HUES6 (cell line): ENCODE measurements at regions not wholly inside any gene's neighbourhood (a gene's known extent, or its start where the extent isn't known, plus 50 kb on each side); places are given as distances from the start of the nearest gene placed in this dataset.

Experiments used
- H3K27ac ChIP-seq: 2 replicates; pipeline ENCODE4 v1.7.0; 2013; ENCODE audit warnings: low read depth, mild to moderate bottlenecking, low read length, inconsistent platforms
- H3K27me3 ChIP-seq: 2 replicates; pipeline ENCODE4 v1.6.1; 2013; ENCODE audit warnings: low read length; ENCODE audit not compliant: control insufficient read depth, insufficient read depth
- H3K36me3 ChIP-seq: 2 replicates; pipeline ENCODE4 v1.6.1; 2013; ENCODE audit warnings: low read length; ENCODE audit not compliant: control insufficient read depth, insufficient read depth
- H3K4me1 ChIP-seq: 2 replicates; pipeline ENCODE4 v1.6.1; 2013; ENCODE audit warnings: low read length; ENCODE audit not compliant: control insufficient read depth, insufficient read depth
- H3K4me3 ChIP-seq: 2 replicates; pipeline ENCODE4 v1.5.1; 2013; ENCODE audit warnings: low read depth, low read length
- H3K9ac ChIP-seq: one replicate; pipeline ENCODE4 v1.6.1; 2013; ENCODE audit warnings: mild to moderate bottlenecking, low read length
- H3K9me3 ChIP-seq: 2 replicates; pipeline ENCODE4 v1.6.1; 2013; ENCODE audit warnings: low read depth, low read length; ENCODE audit not compliant: control insufficient read depth, insufficient read depth

DNA sequence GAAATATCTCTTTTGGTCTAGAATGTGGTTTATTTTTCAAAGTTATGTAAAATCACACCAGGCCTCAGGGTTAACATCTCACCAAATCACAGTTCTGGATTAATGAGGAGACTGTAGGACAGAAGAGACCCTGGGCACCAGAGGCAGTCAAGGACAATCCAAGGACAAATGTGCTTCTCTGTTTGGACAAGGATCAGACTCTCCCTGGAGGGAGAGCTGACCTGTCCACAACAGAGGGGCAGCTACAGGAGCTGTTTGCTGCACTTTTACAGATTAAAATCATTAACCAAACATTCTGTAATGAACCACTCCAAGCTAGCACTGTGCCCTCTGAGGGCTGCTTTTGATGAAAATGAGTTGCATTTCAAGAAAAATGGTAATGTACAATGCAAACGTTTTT lies 690.6 kb upstream of the SLC8A1 start:
- H3K27ac ChIP-seq = no peak overlapping the region
- no peaks in the 10 kb centered on the region for H3K4me1 ChIP-seq
- H3K9ac ChIP-seq = no peak overlapping the region
- no peaks in the 10 kb centered on the region for H3K27me3 ChIP-seq
- no peaks in the 10 kb centered on the region for H3K36me3 ChIP-seq
- no peak overlapping the region for H3K4me3 ChIP-seq
- H3K9me3 ChIP-seq = no peaks in the 10 kb centered on the region

DNA sequence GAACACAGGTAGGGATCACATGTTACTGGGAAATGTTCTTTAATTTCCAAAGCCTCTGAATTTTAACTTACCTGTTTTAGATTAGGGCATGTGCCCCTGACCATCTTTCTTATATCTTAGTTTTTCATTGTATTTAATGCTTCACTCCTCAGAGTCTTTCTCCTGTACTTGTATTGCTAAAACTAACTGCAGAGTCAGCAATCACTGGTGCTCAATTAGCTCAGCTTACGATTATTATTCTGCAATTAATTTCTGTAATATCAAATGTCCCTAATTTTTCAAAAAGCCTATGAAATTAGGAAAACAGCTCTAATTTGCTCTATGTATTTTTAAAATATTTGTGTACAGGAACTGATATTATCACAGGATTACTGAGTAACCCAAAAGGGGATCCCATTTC lies 693.2 kb upstream of the SLC8A1 start:
- no peak overlapping the region for H3K4me3 ChIP-seq
- H3K27ac ChIP-seq = no peak overlapping the region
- no peaks in the 10 kb centered on the region for H3K36me3 ChIP-seq
- H3K4me1 ChIP-seq = no peaks in the 10 kb centered on the region
- no peaks in the 10 kb centered on the region for H3K9me3 ChIP-seq
- no peak overlapping the region for H3K9ac ChIP-seq
- no peaks in the 10 kb centered on the region for H3K27me3 ChIP-seq

GRCh38 chr2:41149054-41149453 lies 697.2 kb upstream of the SLC8A1 start:
- no peak overlapping the region for H3K27ac ChIP-seq
- no peaks in the 10 kb centered on the region for H3K27me3 ChIP-seq
- H3K4me3 ChIP-seq = no peak overlapping the region
- no peak overlapping the region for H3K9ac ChIP-seq
- H3K4me1 ChIP-seq = no peaks in the 10 kb centered on the region
- H3K9me3 ChIP-seq = no peaks in the 10 kb centered on the region
- H3K36me3 ChIP-seq = no peaks in the 10 kb centered on the region

DNA sequence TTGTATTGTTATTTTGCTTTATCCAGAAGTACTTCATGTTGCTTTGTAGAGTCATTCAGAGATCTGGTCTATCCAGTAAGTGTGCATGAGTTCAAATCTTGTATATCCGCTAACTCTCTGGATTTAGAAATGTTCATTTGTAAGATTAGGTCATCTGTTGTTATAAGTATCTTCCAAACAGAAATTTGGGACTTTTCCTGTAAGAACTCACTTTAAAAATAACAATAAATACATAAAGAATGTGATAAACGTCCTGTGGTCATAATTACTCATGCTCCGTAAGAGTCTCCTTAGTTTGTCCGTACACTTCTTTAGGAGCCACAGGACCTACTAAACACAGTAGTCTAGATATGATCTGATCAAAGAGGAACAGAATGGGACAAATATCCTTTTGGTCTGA lies 699.9 kb upstream of the SLC8A1 start:
- H3K27ac ChIP-seq = no peak overlapping the region
- H3K4me3 ChIP-seq = no peak overlapping the region
- no peak overlapping the region for H3K9ac ChIP-seq

DNA sequence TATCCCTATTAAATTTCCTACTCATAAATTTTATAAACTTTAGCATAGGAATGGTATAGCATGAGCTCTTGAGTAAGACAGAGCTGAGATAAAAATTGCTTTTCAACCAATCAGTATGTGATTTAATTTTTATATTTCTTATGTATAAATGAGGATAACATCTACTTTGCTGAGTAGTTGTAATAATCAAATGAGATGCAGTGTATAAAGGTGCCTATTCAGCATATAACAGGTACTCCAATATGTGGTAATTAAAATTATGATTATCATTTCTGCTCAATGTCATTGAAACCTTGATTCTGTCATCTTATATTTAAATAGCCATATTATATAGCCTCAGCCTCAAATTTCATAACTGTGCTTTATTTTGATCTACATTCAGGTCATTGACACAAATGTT lies 700.4 kb upstream of the SLC8A1 start:
- Histone ChIP-seq H3K9ac (no peak overlapping the region), H3K9me3 (no peaks in the 10 kb centered on the region), H3K4me3 (no peak overlapping the region), H3K36me3 (no peaks in the 10 kb centered on the region), H3K27ac (no peak overlapping the region), H3K27me3 (no peaks in the 10 kb centered on the region), H3K4me1 (no peaks in the 10 kb centered on the region)

More for the DNA sequence above, 699.9 kb upstream of the SLC8A1 start:
- Histone ChIP-seq H3K36me3 (no peaks in the 10 kb centered on the region), H3K4me1 (no peaks in the 10 kb centered on the region), H3K27me3 (no peaks in the 10 kb centered on the region), H3K9me3 (no peaks in the 10 kb centered on the region)

DNA sequence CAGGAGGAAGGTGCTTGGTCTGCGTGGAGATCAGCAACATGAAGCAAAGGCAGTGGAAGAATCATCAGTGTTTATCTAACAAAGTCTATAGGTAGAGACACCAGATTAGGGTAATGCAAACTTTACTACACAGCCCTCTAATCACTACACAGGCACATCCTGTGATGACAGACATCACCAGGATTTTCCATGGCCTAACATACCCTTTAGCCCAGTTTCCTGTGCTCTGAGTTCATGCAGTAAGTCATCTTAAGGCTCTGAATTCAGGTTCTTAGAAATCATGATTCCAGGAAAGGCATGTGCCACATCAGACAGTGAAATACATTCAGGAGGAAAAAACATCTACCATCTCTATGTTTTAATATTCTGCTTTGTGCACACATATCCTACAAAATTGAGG lies 708.5 kb upstream of the SLC8A1 start:
- Histone ChIP-seq H3K4me3 (no peak overlapping the region), H3K4me1 (no peaks in the 10 kb centered on the region), H3K36me3 (no peaks in the 10 kb centered on the region), H3K9me3 (no peaks in the 10 kb centered on the region), H3K27ac (no peak overlapping the region), H3K9ac (no peak overlapping the region), H3K27me3 (no peaks in the 10 kb centered on the region)

DNA sequence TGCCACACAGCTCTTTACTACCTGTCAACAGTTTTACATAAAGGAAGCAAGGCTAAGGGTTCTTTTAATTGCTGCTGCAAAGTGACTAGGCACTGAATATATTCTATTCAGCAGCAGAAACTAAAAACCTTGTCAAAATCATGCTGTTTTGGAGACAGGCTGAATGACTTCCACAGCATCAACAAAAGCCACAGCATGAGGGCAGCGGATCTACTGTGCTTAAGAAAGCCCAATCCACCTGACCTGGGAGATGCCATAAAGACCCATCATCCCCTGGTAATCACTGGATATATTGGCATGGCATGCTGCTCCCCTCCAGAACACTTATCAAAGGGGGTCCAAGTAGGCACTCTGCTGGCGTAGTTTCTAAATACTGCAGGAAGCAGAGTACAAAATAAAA lies 715.1 kb upstream of the SLC8A1 start:
- H3K4me1 ChIP-seq = peaks cover 5% of the 10 kb centered on the region; the same call in 1 of the 2 replicates

DNA sequence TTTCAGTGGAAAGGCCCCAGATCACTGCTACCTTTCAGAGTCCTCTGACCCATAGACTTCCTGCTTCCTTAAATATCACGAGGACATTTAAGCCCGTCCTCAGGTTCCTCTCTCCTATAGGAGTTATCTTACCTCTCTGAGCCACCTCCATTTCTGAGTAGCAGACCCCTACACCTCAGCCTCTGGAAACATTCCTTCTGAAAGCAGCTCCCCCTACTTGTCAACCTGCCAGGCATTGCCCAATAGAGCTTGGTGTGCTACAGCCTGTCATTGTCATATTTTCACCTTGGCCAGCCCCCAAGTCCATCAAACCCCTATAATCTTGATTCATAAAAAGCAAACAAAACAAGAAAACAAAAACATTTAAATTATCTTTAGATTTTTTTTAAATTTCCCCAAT lies 717.9 kb upstream of the SLC8A1 start:
- no peaks in the 10 kb centered on the region for H3K36me3 ChIP-seq

More for the DNA sequence above, 715.1 kb upstream of the SLC8A1 start:
- Histone ChIP-seq H3K9me3 (no peaks in the 10 kb centered on the region), H3K27me3 (no peaks in the 10 kb centered on the region), H3K4me3 (no peak overlapping the region), H3K9ac (no peak overlapping the region), H3K36me3 (no peaks in the 10 kb centered on the region), H3K27ac (no peak overlapping the region)

GRCh38 chr2:41170589-41170988 lies 718.7 kb upstream of the SLC8A1 start:
- H3K4me3 ChIP-seq = no peak overlapping the region
- H3K9me3 ChIP-seq = no peaks in the 10 kb centered on the region
- H3K4me1 ChIP-seq = peaks cover 5% of the 10 kb centered on the region; the same call in 1 of the 2 replicates
- H3K27me3 ChIP-seq = no peaks in the 10 kb centered on the region
- no peak overlapping the region for H3K9ac ChIP-seq
- H3K36me3 ChIP-seq = no peaks in the 10 kb centered on the region
- H3K27ac ChIP-seq = no peak overlapping the region

More for the DNA sequence above, 717.9 kb upstream of the SLC8A1 start:
- Histone ChIP-seq H3K9me3 (no peaks in the 10 kb centered on the region), H3K27ac (no peak overlapping the region), H3K4me3 (no peak overlapping the region), H3K4me1 (peaks cover 5% of the 10 kb centered on the region; the same call in 1 of the 2 replicates), H3K9ac (no peak overlapping the region), H3K27me3 (no peaks in the 10 kb centered on the region)

DNA sequence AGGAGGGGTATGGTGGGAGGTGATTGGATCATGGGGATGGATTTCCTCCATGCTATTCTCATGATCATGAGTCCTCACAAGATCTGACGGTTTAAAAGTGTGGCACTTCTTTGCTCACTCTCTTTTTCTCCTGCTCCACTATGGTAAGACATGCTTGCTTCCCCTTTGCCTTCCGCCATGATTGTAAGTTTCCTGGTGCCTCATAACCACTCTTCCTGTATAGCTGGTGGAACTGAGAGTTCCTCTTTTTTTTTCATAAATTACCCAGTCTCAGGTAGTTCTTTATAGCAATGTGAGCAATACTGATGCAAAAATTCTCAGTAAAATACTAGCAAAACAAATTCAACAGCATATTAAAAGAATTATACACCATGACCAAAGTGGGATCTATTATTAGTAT lies 728.5 kb upstream of the SLC8A1 start:
- Histone ChIP-seq H3K27me3 (no peaks in the 10 kb centered on the region), H3K4me1 (no peaks in the 10 kb centered on the region), H3K4me3 (no peak overlapping the region), H3K9me3 (no peaks in the 10 kb centered on the region), H3K27ac (no peak overlapping the region), H3K9ac (no peak overlapping the region), H3K36me3 (no peaks in the 10 kb centered on the region)

- Histone ChIP-seq H3K36me3 (no peaks in the 10 kb centered on the region), H3K4me1 (no peaks in the 10 kb centered on the region), H3K9me3 (no peaks in the 10 kb centered on the region), H3K9ac (no peak overlapping the region), H3K27me3 (no peaks in the 10 kb centered on the region), H3K4me3 (no peak overlapping the region), H3K27ac (no peak overlapping the region)
These were observed 731.1 kb upstream of the SLC8A1 start for GRCh38 chr2:41182961-41183360.
